ENCODE measurements at regions not wholly inside any gene's neighbourhood (a gene's known extent, or its start where the extent isn't known, plus 50 kb on each side); places are given as distances from the start of the nearest gene placed in this dataset.

- Mint-ChIP-seq H3K9me3 (no peaks in the 10 kb centered on the region), H3K36me3 (no peaks in the 10 kb centered on the region), H3K27me3 (ENCODE audit: low read depth in 2 of 2) (peaks cover 12 to 14% of the 10 kb centered on the region in 2 donors), H3K4me3 (no peak overlapping the region), H3K27ac (no peak overlapping the region), H3K4me1 (no peaks in the 10 kb centered on the region)
- Histone ChIP-seq H3K27me3 (ENCODE audit: control insufficient read depth, insufficient read depth, low read length) (no peaks in the 10 kb centered on the region), H3K9me3 (ENCODE audit: control insufficient read depth, insufficient read depth, low read length) (no peaks in the 10 kb centered on the region), H3K4me1 (ENCODE audit: control insufficient read depth, insufficient read depth, low read length) (no peaks in the 10 kb centered on the region), H3K27ac (ENCODE audit: low read length) (no peak overlapping the region), H3K36me3 (ENCODE audit: control insufficient read depth, insufficient read depth, low read length) (no peaks in the 10 kb centered on the region), H3K4me3 (ENCODE audit: low read length) (no peak overlapping the region)
- TF ChIP-seq CTCF (IDR thresholded peaks at IDR 0.05), result no peak
- ATAC-seq, result no peak
- WGBS (ENCODE audit: insufficient coverage), result 63% methylated on average over 9 of the region's 9 CpGs
- DNase-seq, result no peak
- intact Hi-C loops (cut with micrococcal nuclease), result no loop called here
Observed at GRCh38 chr11:70643642-70644041, 245.3 kb downstream of the CTTN start.

- H3K36me3 ChIP-seq (ENCODE audit: control insufficient read depth, insufficient read depth, low read length), result no peaks in the 10 kb centered on the region
- H3K9me3 ChIP-seq (ENCODE audit: control insufficient read depth, insufficient read depth, low read length), result no peaks in the 10 kb centered on the region
- no peaks in the 10 kb centered on the region for H3K4me1 ChIP-seq (ENCODE audit: control insufficient read depth, insufficient read depth, low read length)
- WGBS (ENCODE audit: insufficient coverage), result 84% methylated on average over 15 of the region's 15 CpGs
- Mint-ChIP-seq H3K36me3 (no peaks in the 10 kb centered on the region), H3K9me3 (no peaks in the 10 kb centered on the region), H3K4me1 (no peaks in the 10 kb centered on the region), H3K27ac (no peak overlapping the region), H3K4me3 (no peak overlapping the region), H3K27me3 (ENCODE audit: low read depth in 2 of 2) (peaks cover 14 to 17% of the 10 kb centered on the region in 2 donors)
- no peaks in the 10 kb centered on the region for H3K27me3 ChIP-seq (ENCODE audit: control insufficient read depth, insufficient read depth, low read length)
- DNase-seq, result no peak
- H3K27ac ChIP-seq (ENCODE audit: low read length), result no peak overlapping the region
- no peak for ATAC-seq
- no peak for TF ChIP-seq CTCF (IDR thresholded peaks at IDR 0.05)
- intact Hi-C loops (cut with micrococcal nuclease), result no loop called here
- no peak overlapping the region for H3K4me3 ChIP-seq (ENCODE audit: low read length)
Observed at GRCh38 chr11:70644343-70645060, 246.2 kb downstream of the CTTN start.

- Mint-ChIP-seq H3K4me3 (no peak overlapping the region), H3K4me1 (no peaks in the 10 kb centered on the region), H3K27ac (no peak overlapping the region), H3K9me3 (no peaks in the 10 kb centered on the region), H3K27me3 (ENCODE audit: low read depth in 2 of 2) (peaks cover 14 to 17% of the 10 kb centered on the region in 2 donors), H3K36me3 (no peaks in the 10 kb centered on the region)
- intact Hi-C loops (cut with micrococcal nuclease), result no loop called here
- Histone ChIP-seq H3K27ac (ENCODE audit: low read length) (no peak overlapping the region), H3K36me3 (ENCODE audit: control insufficient read depth, insufficient read depth, low read length) (no peaks in the 10 kb centered on the region), H3K9me3 (ENCODE audit: control insufficient read depth, insufficient read depth, low read length) (no peaks in the 10 kb centered on the region), H3K4me1 (ENCODE audit: control insufficient read depth, insufficient read depth, low read length) (no peaks in the 10 kb centered on the region), H3K27me3 (ENCODE audit: control insufficient read depth, insufficient read depth, low read length) (no peaks in the 10 kb centered on the region), H3K4me3 (ENCODE audit: low read length) (no peak overlapping the region)
- DNase-seq (no peak), ATAC-seq (no peak)
- WGBS (ENCODE audit: insufficient coverage), result 77% methylated on average over 9 of the region's 9 CpGs
- no peak for TF ChIP-seq CTCF (IDR thresholded peaks at IDR 0.05)
Observed at GRCh38 chr11:70645537-70645936, 247.2 kb downstream of the CTTN start.
